ENCODE measurements at regions not wholly inside any gene's neighbourhood (a gene's known extent, or its start where the extent isn't known, plus 50 kb on each side); places are given as distances from the start of the nearest gene placed in this dataset.

DNA sequence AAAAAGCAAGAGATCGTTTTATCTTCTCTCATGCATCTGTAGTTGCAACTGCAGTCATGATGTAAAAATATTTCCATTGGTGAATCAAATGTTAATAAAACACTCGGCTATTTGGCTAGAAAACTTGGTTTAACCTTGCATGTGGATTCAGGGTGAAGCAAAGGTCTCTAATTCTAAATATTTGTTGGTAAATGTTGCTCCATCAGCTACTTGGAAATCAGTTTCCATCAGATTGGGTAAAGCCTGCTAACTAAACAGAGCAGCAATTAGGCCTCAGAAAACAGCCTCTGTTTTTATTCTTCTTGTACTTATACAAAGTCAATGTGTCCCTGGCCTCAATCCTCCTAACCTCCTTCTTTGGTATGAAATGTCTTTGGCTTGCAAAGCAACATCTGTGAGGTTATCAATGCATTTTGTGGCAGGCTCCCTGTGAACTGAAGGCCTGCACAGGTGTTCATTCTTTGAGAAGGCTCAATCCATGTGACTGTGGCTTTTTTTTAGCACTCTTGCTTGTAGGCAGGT is 312.3 kb downstream of the WDR72 start:
- no peaks in the 10 kb centered on the region for H3K9me3 ChIP-seq (ENCODE audit: low read length)
- no peak overlapping the region for H2AFZ ChIP-seq (ENCODE audit: low read length)

DNA sequence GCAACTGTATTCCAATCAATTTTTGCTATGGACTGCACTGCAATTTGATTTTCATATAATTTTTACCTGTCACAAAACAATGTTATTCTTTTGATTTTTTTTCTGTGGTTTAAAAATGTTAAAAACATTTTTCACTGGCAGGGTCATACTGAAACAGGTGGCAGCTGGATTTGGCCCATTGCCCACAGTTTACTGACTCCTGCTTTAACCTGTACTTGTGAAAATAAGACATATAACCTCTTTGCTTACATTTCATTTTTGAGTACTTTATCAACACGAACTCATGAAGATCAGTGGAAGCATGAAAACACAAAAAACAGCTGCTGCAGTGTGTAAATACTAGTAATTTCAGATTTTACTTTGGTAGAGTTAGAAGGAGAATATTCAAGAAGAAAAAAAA is 313.1 kb downstream of the WDR72 start:
- H3K4me2 ChIP-seq (ENCODE audit: low read length): no peak overlapping the region
- peaks cover 17% of the 10 kb centered on the region for H3K4me1 ChIP-seq (ENCODE audit: insufficient read depth, low read length, severe bottlenecking)
- no peak overlapping the region for H3K4me3 ChIP-seq (ENCODE audit: low read depth, low read length, poor library complexity, severe bottlenecking)
- no peak overlapping the region for H2AFZ ChIP-seq (ENCODE audit: low read length)
- no peak overlapping the region for H3K27ac ChIP-seq (ENCODE audit: low read depth, low read length, poor library complexity, severe bottlenecking)
- no peak for TF ChIP-seq EZH2 (IDR thresholded peaks at IDR 0.05; ENCODE audit: borderline replicate concordance, low read length)
- TF ChIP-seq, protein P1, sequence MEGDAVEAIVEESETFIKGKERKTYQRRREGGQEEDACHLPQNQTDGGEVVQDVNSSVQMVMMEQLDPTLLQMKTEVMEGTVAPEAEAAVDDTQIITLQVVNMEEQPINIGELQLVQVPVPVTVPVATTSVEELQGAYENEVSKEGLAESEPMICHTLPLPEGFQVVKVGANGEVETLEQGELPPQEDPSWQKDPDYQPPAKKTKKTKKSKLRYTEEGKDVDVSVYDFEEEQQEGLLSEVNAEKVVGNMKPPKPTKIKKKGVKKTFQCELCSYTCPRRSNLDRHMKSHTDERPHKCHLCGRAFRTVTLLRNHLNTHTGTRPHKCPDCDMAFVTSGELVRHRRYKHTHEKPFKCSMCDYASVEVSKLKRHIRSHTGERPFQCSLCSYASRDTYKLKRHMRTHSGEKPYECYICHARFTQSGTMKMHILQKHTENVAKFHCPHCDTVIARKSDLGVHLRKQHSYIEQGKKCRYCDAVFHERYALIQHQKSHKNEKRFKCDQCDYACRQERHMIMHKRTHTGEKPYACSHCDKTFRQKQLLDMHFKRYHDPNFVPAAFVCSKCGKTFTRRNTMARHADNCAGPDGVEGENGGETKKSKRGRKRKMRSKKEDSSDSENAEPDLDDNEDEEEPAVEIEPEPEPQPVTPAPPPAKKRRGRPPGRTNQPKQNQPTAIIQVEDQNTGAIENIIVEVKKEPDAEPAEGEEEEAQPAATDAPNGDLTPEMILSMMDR (IDR thresholded peaks at IDR 0.05; ENCODE audit: low read length): no peak
- H3K27me3 ChIP-seq (ENCODE audit: insufficient read depth, low read length): no peaks in the 10 kb centered on the region
- no peaks in the 10 kb centered on the region for H4K20me1 ChIP-seq (ENCODE audit: insufficient read depth, low read length)
- no peaks in the 10 kb centered on the region for H3F3A ChIP-seq (ENCODE audit: insufficient read depth, low read length)
- no peaks in the 10 kb centered on the region for H3K79me2 ChIP-seq (ENCODE audit: insufficient read depth, low read length)
- no peaks in the 10 kb centered on the region for H3K9me2 ChIP-seq (ENCODE audit: low read depth, low read length)
- no peak overlapping the region for H3K9ac ChIP-seq (ENCODE audit: low read length)
- no peaks in the 10 kb centered on the region for H3K36me3 ChIP-seq (ENCODE audit: insufficient read depth, low read length)
- H3K9me3 ChIP-seq (ENCODE audit: low read length): no peaks in the 10 kb centered on the region

More for the DNA sequence above, 312.3 kb downstream of the WDR72 start:
- Histone ChIP-seq H3F3A (ENCODE audit: insufficient read depth, low read length) (no peaks in the 10 kb centered on the region), H3K4me2 (ENCODE audit: low read length) (no peak overlapping the region), H3K36me3 (ENCODE audit: insufficient read depth, low read length) (no peaks in the 10 kb centered on the region), H3K9me2 (ENCODE audit: low read depth, low read length) (no peaks in the 10 kb centered on the region), H4K20me1 (ENCODE audit: insufficient read depth, low read length) (no peaks in the 10 kb centered on the region), H3K4me3 (ENCODE audit: low read depth, low read length, poor library complexity, severe bottlenecking) (no peak overlapping the region), H3K27ac (ENCODE audit: low read depth, low read length, poor library complexity, severe bottlenecking) (no peak overlapping the region), H3K4me1 (ENCODE audit: insufficient read depth, low read length, severe bottlenecking) (peaks cover 17% of the 10 kb centered on the region), H3K79me2 (ENCODE audit: insufficient read depth, low read length) (no peaks in the 10 kb centered on the region), H3K9ac (ENCODE audit: low read length) (no peak overlapping the region), H3K27me3 (ENCODE audit: insufficient read depth, low read length) (no peaks in the 10 kb centered on the region)
- TF ChIP-seq, protein P1 (IDR thresholded peaks at IDR 0.05; ENCODE audit: low read length): no peak
- TF ChIP-seq EZH2 (IDR thresholded peaks at IDR 0.05; ENCODE audit: borderline replicate concordance, low read length): no peak

DNA sequence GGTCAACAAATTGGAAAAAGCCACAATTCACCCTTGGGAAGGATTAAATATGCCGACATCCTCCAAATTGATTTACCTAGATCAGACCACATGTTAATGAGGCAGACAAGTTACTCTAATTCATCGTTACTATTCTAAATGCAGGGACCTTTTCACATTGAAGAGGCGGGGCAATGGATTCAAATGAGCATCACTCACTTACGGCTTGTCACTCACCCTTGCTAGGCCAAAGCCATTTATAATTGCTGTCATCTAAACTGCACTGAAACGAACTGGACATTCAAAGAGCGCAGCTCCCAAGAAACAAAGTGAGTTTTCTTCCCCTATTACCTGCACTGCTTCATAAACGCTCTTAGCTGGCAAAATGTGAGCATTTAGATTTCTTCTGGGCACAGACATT is 313.9 kb downstream of the WDR72 start:
- Histone ChIP-seq H3K4me3 (ENCODE audit: low read depth, low read length, poor library complexity, severe bottlenecking) (no peak overlapping the region), H3K9me2 (ENCODE audit: low read depth, low read length) (no peaks in the 10 kb centered on the region), H3K36me3 (ENCODE audit: insufficient read depth, low read length) (no peaks in the 10 kb centered on the region), H2AFZ (ENCODE audit: low read length) (no peak overlapping the region), H3K79me2 (ENCODE audit: insufficient read depth, low read length) (no peaks in the 10 kb centered on the region), H3K9me3 (ENCODE audit: low read length) (no peaks in the 10 kb centered on the region), H3K27ac (ENCODE audit: low read depth, low read length, poor library complexity, severe bottlenecking) (no peak overlapping the region), H3K4me2 (ENCODE audit: low read length) (no peak overlapping the region), H3K27me3 (ENCODE audit: insufficient read depth, low read length) (no peaks in the 10 kb centered on the region), H3F3A (ENCODE audit: insufficient read depth, low read length) (no peaks in the 10 kb centered on the region), H3K9ac (ENCODE audit: low read length) (no peak overlapping the region), H4K20me1 (ENCODE audit: insufficient read depth, low read length) (no peaks in the 10 kb centered on the region), H3K4me1 (ENCODE audit: insufficient read depth, low read length, severe bottlenecking) (peaks cover 17% of the 10 kb centered on the region)
- TF ChIP-seq EZH2 (IDR thresholded peaks at IDR 0.05; ENCODE audit: borderline replicate concordance, low read length): no peak
- TF ChIP-seq, protein P1 (IDR thresholded peaks at IDR 0.05; ENCODE audit: low read length): no peak

All from OCI-LY1 (cell line).